ENCODE measurements at regions not wholly inside any gene's neighbourhood (a gene's known extent, or its start where the extent isn't known, plus 50 kb on each side); places are given as distances from the start of the nearest gene placed in this dataset.

DNA sequence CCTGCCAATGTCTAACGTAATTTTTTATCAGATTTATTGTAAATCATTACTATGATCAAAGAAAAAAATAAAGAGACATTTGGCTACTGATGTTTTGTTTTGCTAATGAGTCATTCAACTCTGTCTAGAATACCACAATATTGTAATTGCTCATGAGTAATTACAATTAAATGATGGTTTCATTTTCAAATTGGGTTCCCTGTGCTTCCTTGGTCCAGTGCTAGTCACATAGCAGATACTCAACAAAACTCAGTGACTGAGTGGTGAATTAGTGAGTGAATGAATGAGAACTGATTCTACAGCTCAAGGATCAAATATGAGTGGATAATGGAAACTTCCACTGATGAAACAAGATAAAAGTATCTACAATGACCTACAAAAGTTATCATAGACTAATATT, 304.7 kb downstream of the POU4F1 start:
- DNase-seq: no peak
- no peaks in the 10 kb centered on the region for H3K36me3 ChIP-seq
- 52 to 69% (median 53%) methylated on average over 1 of the region's 1 CpG for WGBS, 5 donors
- intact Hi-C loops (cut with DNase I; ENCODE audit: low total_unique reads): no loop called here
- no peak overlapping the region for H3K4me3 ChIP-seq
- H3K27me3 ChIP-seq (replicated peaks in 1 of 7): peaks cover 0 to 3% (median 0%) of the 10 kb centered on the region in 7 donors
- no peaks in the 10 kb centered on the region for H3K9me3 ChIP-seq
- no peak overlapping the region for H3K27ac ChIP-seq
- H3K4me1 ChIP-seq: no peaks in the 10 kb centered on the region
- no peak for TF ChIP-seq CTCF (IDR thresholded peaks at IDR 0.05 in 8 of 11, conservative IDR thresholded peaks at IDR 0.05 in 3 of 11)
- TF ChIP-seq POLR2A (IDR thresholded peaks at IDR 0.05): no peak
- no peak for TF ChIP-seq POLR2AphosphoS5 (IDR thresholded peaks at IDR 0.05)

DNA sequence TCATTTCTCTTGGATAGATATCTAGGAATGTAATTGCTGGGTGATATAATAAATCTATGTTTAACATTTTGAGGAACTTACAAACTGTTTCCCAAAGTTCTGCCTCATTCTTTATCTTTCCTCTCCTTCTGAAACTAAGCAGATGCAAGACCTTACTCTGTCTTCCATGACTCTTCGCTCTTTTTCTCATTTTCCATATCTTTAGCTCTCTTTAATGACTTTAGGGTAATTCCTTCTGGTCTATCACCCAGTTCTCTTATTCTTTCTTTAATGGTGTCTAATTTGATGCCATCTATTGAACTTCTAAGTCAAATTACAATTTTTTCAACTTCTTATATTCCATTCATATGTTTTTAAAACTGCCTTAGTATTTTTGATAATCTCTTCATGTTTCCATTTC, 316.6 kb downstream of the POU4F1 start:
- TF ChIP-seq CTCF (IDR thresholded peaks at IDR 0.05 in 8 of 11, conservative IDR thresholded peaks at IDR 0.05 in 3 of 11) (no peak), POLR2A (IDR thresholded peaks at IDR 0.05) (no peak), POLR2AphosphoS5 (IDR thresholded peaks at IDR 0.05) (no peak)
- intact Hi-C loops (cut with DNase I; ENCODE audit: low total_unique reads): no loop called here
- Histone ChIP-seq H3K27ac (no peak overlapping the region), H3K36me3 (no peaks in the 10 kb centered on the region), H3K4me1 (no peaks in the 10 kb centered on the region), H3K4me3 (no peak overlapping the region), H3K9me3 (peaks cover 3 to 31% (median 26%) of the 10 kb centered on the region in 8 donors), H3K27me3 (replicated peaks in 1 of 7) (no peaks in the 10 kb centered on the region)
- DNase-seq: no peak
- WGBS, 5 donors: 48 to 83% (median 68%) methylated on average over 1 of the region's 1 CpG

DNA sequence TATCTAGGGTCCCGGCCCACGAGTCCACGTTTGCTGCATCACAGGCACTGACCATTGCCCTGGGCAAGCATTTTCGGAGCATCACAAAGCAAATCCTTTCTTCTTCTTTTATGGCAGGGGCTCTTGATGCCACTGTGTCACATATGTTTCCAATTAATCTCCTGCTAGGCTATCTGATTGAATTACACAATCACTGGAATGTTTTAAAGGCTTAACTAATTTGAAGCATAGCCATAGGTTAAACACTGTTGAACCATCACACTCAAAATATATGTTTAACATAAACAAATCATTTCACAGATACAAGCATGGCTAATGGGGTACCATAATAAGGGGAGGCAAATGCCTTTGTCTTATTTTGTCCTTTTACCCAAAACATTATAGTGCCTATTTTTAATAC, 338.3 kb downstream of the POU4F1 start:
- H3K4me1 ChIP-seq: no peaks in the 10 kb centered on the region
- DNase-seq: no peak
- WGBS, 5 donors: 63 to 92% (median 77%) methylated on average over 4 of the region's 4 CpGs
- intact Hi-C loops (cut with DNase I; ENCODE audit: low total_unique reads): no loop called here
- TF ChIP-seq POLR2A (IDR thresholded peaks at IDR 0.05) (no peak), CTCF (IDR thresholded peaks at IDR 0.05 in 8 of 11, conservative IDR thresholded peaks at IDR 0.05 in 3 of 11) (no peak), POLR2AphosphoS5 (IDR thresholded peaks at IDR 0.05) (no peak)
- no peaks in the 10 kb centered on the region for H3K36me3 ChIP-seq
- H3K4me3 ChIP-seq: no peak overlapping the region
- H3K27me3 ChIP-seq (replicated peaks in 1 of 7): no peaks in the 10 kb centered on the region
- no peak overlapping the region for H3K27ac ChIP-seq
- H3K9me3 ChIP-seq: peaks cover 0 to 11% (median 8%) of the 10 kb centered on the region in 8 donors

GRCh38 chr13:78258304-78258703, 339.7 kb upstream of the EDNRB start:
- no peak for DNase-seq
- Histone ChIP-seq H3K4me3 (no peak overlapping the region), H3K27me3 (replicated peaks in 1 of 7) (no peaks in the 10 kb centered on the region), H3K36me3 (no peaks in the 10 kb centered on the region), H3K27ac (no peak overlapping the region), H3K9me3 (peaks cover 0 to 11% (median 8%) of the 10 kb centered on the region in 8 donors), H3K4me1 (no peaks in the 10 kb centered on the region)
- intact Hi-C loops (cut with DNase I; ENCODE audit: low total_unique reads): no loop called here
- TF ChIP-seq POLR2AphosphoS5 (IDR thresholded peaks at IDR 0.05) (no peak), CTCF (IDR thresholded peaks at IDR 0.05 in 8 of 11, conservative IDR thresholded peaks at IDR 0.05 in 3 of 11) (no peak), POLR2A (IDR thresholded peaks at IDR 0.05) (no peak)
- WGBS, 5 donors: 45 to 71% (median 61%) methylated on average over 3 of the region's 3 CpGs
